ENCODE measurements at regions not wholly inside any gene's neighbourhood (a gene's known extent, or its start where the extent isn't known, plus 50 kb on each side); places are given as distances from the start of the nearest gene placed in this dataset.

GRCh38 chr7:106386958-106387357 is 102.2 kb upstream of the NAMPT start:
- H3K4me3 Mint-ChIP-seq = no peak overlapping the region
- peaks cover 2% of the 10 kb centered on the region for H3K4me1 Mint-ChIP-seq
- no peaks in the 10 kb centered on the region for H3K36me3 Mint-ChIP-seq (ENCODE audit: low read depth)
- no peak for ATAC-seq
- peaks cover 13% of the 10 kb centered on the region for H3K27me3 Mint-ChIP-seq
- peaks cover 4% of the 10 kb centered on the region for H3K9me3 Mint-ChIP-seq
- peak; percentile 19 for DNase-seq
- H3K27ac Mint-ChIP-seq = no peak overlapping the region

GRCh38 chr7:106384373-106384772 is 99.6 kb upstream of the NAMPT start:
- ATAC-seq (no peak), DNase-seq (no peak)
- H3K4me1 Mint-ChIP-seq = peaks cover 7% of the 10 kb centered on the region
- no peak overlapping the region for H3K4me3 Mint-ChIP-seq
- H3K27me3 Mint-ChIP-seq = peaks cover 12% of the 10 kb centered on the region
- H3K27ac Mint-ChIP-seq = no peak overlapping the region
- no peaks in the 10 kb centered on the region for H3K9me3 Mint-ChIP-seq
- H3K36me3 Mint-ChIP-seq (ENCODE audit: low read depth) = no peaks in the 10 kb centered on the region

- Mint-ChIP-seq H3K4me1 (peaks cover 10% of the 10 kb centered on the region), H3K4me3 (no peak overlapping the region), H3K27me3 (peaks cover 12% of the 10 kb centered on the region), H3K9me3 (no peaks in the 10 kb centered on the region), H3K36me3 (ENCODE audit: low read depth) (no peaks in the 10 kb centered on the region), H3K27ac (no peak overlapping the region)
- ATAC-seq = no peak
- DNase-seq = no peak
Observed at GRCh38 chr7:106382929-106383328, 98.1 kb upstream of the NAMPT start.

GRCh38 chr7:106382129-106382528 is 97.3 kb upstream of the NAMPT start:
- no peak for DNase-seq
- no peak overlapping the region for H3K27ac Mint-ChIP-seq
- peaks cover 15% of the 10 kb centered on the region for H3K4me1 Mint-ChIP-seq
- H3K4me3 Mint-ChIP-seq = no peak overlapping the region
- H3K36me3 Mint-ChIP-seq (ENCODE audit: low read depth) = no peaks in the 10 kb centered on the region
- peaks cover 12% of the 10 kb centered on the region for H3K27me3 Mint-ChIP-seq
- H3K9me3 Mint-ChIP-seq = no peaks in the 10 kb centered on the region
- no peak for ATAC-seq

- Mint-ChIP-seq H3K27ac (no peak overlapping the region), H3K4me3 (no peak overlapping the region), H3K4me1 (peaks cover 17% of the 10 kb centered on the region), H3K36me3 (ENCODE audit: low read depth) (no peaks in the 10 kb centered on the region), H3K9me3 (no peaks in the 10 kb centered on the region), H3K27me3 (peaks cover 11% of the 10 kb centered on the region)
- DNase-seq = no peak
- peak; percentile 22 for ATAC-seq
Observed at GRCh38 chr7:106381252-106381651, 96.5 kb upstream of the NAMPT start.

- no peaks in the 10 kb centered on the region for H3K36me3 Mint-ChIP-seq (ENCODE audit: low read depth)
- H3K27me3 Mint-ChIP-seq = peaks cover 8% of the 10 kb centered on the region
- H3K4me1 Mint-ChIP-seq = peaks cover 15% of the 10 kb centered on the region
- DNase-seq (no peak), ATAC-seq (peak; percentile 64)
- H3K4me3 Mint-ChIP-seq = no peak overlapping the region
- H3K27ac Mint-ChIP-seq = no peak overlapping the region
- H3K9me3 Mint-ChIP-seq = no peaks in the 10 kb centered on the region
Observed at GRCh38 chr7:106377847-106378361, 93.1 kb upstream of the NAMPT start.

GRCh38 chr7:106376026-106376799 is 91.4 kb upstream of the NAMPT start:
- Mint-ChIP-seq H3K4me3 (no peak overlapping the region), H3K4me1 (peaks cover 11% of the 10 kb centered on the region), H3K27me3 (peaks cover 4% of the 10 kb centered on the region), H3K9me3 (no peaks in the 10 kb centered on the region), H3K27ac (no peak overlapping the region), H3K36me3 (ENCODE audit: low read depth) (no peaks in the 10 kb centered on the region)
- ATAC-seq = no peak
- DNase-seq = no peak

- H3K4me1 Mint-ChIP-seq = peaks cover 10% of the 10 kb centered on the region
- H3K9me3 Mint-ChIP-seq = no peaks in the 10 kb centered on the region
- ATAC-seq (no peak), DNase-seq (no peak)
- H3K4me3 Mint-ChIP-seq = no peak overlapping the region
- peaks cover 4% of the 10 kb centered on the region for H3K27me3 Mint-ChIP-seq
- no peak overlapping the region for H3K27ac Mint-ChIP-seq
- no peaks in the 10 kb centered on the region for H3K36me3 Mint-ChIP-seq (ENCODE audit: low read depth)
Observed at GRCh38 chr7:106375499-106375898, 90.7 kb upstream of the NAMPT start.

GRCh38 chr7:106374437-106374836 is 89.7 kb upstream of the NAMPT start:
- Mint-ChIP-seq H3K27ac (no peak overlapping the region), H3K27me3 (peaks cover 4% of the 10 kb centered on the region), H3K9me3 (no peaks in the 10 kb centered on the region), H3K4me3 (no peak overlapping the region), H3K36me3 (ENCODE audit: low read depth) (no peaks in the 10 kb centered on the region), H3K4me1 (peaks cover 15% of the 10 kb centered on the region)
- DNase-seq (no peak), ATAC-seq (no peak)

- DNase-seq = no peak
- no peak overlapping the region for H3K4me3 Mint-ChIP-seq
- no peak for ATAC-seq
- H3K27me3 Mint-ChIP-seq = peaks cover 4% of the 10 kb centered on the region
- H3K4me1 Mint-ChIP-seq = peaks cover 24% of the 10 kb centered on the region
- H3K9me3 Mint-ChIP-seq = peaks cover 3% of the 10 kb centered on the region
- H3K27ac Mint-ChIP-seq = no peak overlapping the region
- H3K36me3 Mint-ChIP-seq (ENCODE audit: low read depth) = no peaks in the 10 kb centered on the region
Observed at GRCh38 chr7:106372595-106373318, 88.0 kb upstream of the NAMPT start.

GRCh38 chr7:106372126-106372525 is 87.3 kb upstream of the NAMPT start:
- no peak for DNase-seq
- peaks cover 3% of the 10 kb centered on the region for H3K9me3 Mint-ChIP-seq
- H3K4me1 Mint-ChIP-seq = peaks cover 27% of the 10 kb centered on the region

GRCh38 chr7:106371629-106372028 is 86.8 kb upstream of the NAMPT start:
- no peak overlapping the region for H3K27ac Mint-ChIP-seq
- no peaks in the 10 kb centered on the region for H3K36me3 Mint-ChIP-seq (ENCODE audit: low read depth)
- no peak overlapping the region for H3K4me3 Mint-ChIP-seq
- peaks cover 3% of the 10 kb centered on the region for H3K9me3 Mint-ChIP-seq
- ATAC-seq (no peak), DNase-seq (no peak)
- H3K27me3 Mint-ChIP-seq = peaks cover 4% of the 10 kb centered on the region
- H3K4me1 Mint-ChIP-seq = peaks cover 29% of the 10 kb centered on the region

More at GRCh38 chr7:106372126-106372525, 87.3 kb upstream of the NAMPT start:
- H3K4me3 Mint-ChIP-seq = no peak overlapping the region
- H3K27ac Mint-ChIP-seq = no peak overlapping the region
- no peak for ATAC-seq
- no peaks in the 10 kb centered on the region for H3K36me3 Mint-ChIP-seq (ENCODE audit: low read depth)
- H3K27me3 Mint-ChIP-seq = peaks cover 4% of the 10 kb centered on the region

GRCh38 chr7:106370542-106370941 is 85.8 kb upstream of the NAMPT start:
- Mint-ChIP-seq H3K27ac (no peak overlapping the region), H3K36me3 (ENCODE audit: low read depth) (peaks cover 2% of the 10 kb centered on the region), H3K27me3 (peaks cover 4% of the 10 kb centered on the region), H3K4me3 (no peak overlapping the region), H3K9me3 (peaks cover 3% of the 10 kb centered on the region), H3K4me1 (peaks cover 34% of the 10 kb centered on the region)
- ATAC-seq (no peak), DNase-seq (no peak)

- Mint-ChIP-seq H3K4me3 (no peak overlapping the region), H3K36me3 (ENCODE audit: low read depth) (peaks cover 2% of the 10 kb centered on the region), H3K4me1 (peaks cover 38% of the 10 kb centered on the region), H3K27ac (no peak overlapping the region), H3K9me3 (peaks cover 3% of the 10 kb centered on the region), H3K27me3 (peaks cover 4% of the 10 kb centered on the region)
- ATAC-seq (no peak), DNase-seq (no peak)
Observed at GRCh38 chr7:106369816-106370215, 85.0 kb upstream of the NAMPT start.

GRCh38 chr7:106369352-106369751 is 84.6 kb upstream of the NAMPT start:
- H3K9me3 Mint-ChIP-seq = peaks cover 3% of the 10 kb centered on the region
- peak overlapping the region; percentile 17 for H3K27ac Mint-ChIP-seq
- H3K27me3 Mint-ChIP-seq = peaks cover 2% of the 10 kb centered on the region
- no peak overlapping the region for H3K4me3 Mint-ChIP-seq
- peaks cover 2% of the 10 kb centered on the region for H3K36me3 Mint-ChIP-seq (ENCODE audit: low read depth)
- no peak for ATAC-seq
- DNase-seq = no peak
- H3K4me1 Mint-ChIP-seq = peaks cover 38% of the 10 kb centered on the region
